ENCODE measurements at regions not wholly inside any gene's neighbourhood (a gene's known extent, or its start where the extent isn't known, plus 50 kb on each side); places are given as distances from the start of the nearest gene placed in this dataset.

DNA sequence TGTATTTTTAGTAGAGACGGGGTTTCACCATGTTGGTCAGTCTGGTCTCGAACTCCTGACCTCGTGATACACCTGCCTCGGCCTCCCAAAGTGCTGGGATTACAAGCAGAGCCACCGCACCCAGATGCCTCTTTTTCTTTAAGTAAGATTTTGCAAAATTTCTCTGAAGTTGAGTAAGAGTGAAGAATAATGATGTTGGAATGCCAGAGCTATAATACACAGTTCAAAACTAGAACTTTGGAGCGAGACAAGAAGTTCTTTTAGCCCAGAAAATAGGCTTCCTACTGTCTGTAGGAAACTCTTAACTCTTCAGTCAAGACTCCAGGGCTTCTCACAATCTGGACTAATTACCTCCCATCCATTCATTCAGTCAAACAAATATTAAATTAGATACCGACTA is 51.4 kb downstream of the MARCHF4 start:
- DNase-seq, result no peak

DNA sequence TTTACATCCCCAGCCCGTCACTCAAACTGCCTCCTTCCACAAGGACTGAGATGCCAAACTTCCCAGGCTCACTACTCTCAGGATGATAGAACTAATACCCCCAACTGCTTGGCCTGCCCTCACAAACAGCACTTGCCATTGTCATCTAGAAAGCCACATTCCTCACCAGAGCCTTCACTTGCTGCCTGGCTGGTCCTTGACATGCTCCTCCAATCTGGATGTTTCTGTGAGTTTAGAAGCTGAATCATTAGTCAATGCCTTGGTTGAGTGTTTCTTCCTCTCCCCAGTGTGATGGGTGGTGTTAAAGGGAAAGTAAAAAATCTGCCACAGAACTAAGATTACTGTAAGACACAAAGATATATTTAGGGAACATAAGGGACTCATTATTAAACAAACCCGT is 52.5 kb downstream of the MARCHF4 start:
- no peak for DNase-seq

DNA sequence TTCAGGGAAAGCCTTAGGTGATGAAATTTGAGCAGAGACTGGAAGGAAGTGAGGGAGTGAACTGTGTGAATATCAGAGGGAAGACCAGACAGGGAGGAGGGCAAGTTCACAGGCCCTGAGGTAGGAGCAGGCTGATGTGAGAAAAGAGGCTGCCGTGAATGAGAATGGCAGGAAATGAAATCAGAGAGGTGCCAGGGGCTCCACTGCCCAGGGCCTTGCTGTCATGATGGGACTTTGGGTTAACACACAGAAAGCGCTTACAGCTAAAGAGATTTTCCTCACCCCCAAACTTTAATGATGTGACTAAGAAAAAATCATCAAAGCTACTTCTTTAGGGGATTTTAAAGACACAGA is 53.8 kb downstream of the MARCHF4 start:
- no peak for DNase-seq

DNA sequence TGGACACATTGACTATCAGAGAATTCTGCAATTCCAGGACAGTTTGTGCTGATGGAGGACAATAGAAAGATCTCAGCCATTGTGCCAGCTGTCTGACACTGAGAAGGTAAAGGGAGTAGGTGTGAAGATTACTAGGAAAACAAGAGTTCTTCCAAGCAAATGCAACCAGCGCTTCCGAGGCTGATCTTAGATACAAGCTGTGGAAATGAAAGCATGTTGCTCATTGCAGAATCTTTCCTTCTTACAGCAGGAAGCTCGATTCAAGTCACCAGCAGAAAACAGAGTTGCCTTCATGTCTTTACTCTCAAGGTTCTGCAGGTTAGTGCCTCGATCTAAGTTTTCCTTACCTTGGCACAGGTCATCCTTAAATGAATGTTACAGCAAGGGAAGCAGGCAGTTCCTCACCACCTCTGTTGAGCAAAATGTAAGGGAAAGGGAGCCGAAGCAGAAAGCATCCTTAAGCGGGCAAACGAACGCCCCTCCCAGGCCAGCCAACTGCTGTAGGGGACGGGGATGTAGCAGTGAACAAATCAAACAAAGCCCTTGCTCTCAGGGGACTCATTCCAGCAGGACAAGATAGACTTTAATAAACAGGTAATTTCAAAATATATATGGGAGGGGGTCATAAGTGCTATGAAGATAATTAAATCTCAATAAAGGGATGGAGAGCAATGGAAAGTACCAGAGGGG is 54.3 kb downstream of the MARCHF4 start:
- DNase-seq, result no peak

DNA sequence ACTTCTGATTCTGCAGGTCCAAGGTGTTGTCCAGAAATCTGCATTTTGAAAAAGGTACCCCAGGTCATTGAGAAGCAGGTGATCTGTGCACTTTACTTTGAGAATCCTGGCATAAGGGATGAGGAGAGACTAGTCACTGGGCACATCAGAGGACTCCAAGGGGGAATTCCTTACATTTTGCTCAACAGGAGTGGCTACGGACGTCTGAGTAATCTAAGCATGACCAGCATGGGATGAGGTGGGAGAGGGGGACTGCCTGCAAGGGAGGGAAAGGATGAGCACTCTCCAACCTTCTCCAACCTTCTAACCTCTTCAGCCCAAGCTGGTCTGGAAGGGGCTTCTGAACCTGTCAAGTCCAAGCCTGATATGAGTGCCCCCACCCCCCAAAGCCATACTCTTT is 55.5 kb downstream of the MARCHF4 start:
- DNase-seq, result no peak

DNA sequence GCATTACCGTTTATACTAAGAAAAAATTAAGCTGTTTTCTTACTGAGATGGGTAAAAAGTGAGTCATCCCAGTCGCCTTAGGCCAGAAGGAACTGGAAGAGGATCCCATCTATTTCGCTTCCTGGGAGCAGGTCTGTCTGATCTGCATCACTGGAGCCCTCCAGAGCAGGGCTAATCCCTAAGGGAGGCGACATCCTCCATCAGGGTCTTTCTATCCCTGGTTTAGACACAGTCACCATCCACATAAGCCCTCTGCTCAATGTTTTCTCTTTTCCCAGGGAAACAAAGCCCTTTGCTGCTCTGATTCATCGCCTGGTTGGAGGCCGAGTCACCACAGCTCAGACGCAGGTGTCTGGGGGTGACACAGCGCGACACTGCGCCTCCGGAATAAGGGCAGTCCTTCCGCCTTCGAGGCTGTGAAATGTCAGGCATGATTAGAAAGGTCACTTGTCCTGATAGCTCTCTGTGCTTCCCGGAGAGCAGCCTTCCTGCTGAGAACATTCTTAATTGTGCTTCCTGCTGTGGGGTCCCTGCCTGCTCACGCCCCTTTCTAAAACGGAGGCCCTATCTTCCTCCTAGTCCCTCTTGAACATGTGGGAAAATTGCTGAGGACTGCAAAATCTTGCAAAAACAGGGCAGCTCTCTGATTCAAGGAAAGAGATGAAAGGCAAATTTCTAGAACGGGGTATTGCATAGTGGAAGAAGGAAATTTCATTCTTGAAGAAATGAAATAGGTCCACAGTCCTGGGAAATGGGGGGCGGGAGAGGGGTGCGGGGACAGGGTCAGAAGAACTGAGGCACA is 56.3 kb downstream of the MARCHF4 start:
- no peak for DNase-seq

DNA sequence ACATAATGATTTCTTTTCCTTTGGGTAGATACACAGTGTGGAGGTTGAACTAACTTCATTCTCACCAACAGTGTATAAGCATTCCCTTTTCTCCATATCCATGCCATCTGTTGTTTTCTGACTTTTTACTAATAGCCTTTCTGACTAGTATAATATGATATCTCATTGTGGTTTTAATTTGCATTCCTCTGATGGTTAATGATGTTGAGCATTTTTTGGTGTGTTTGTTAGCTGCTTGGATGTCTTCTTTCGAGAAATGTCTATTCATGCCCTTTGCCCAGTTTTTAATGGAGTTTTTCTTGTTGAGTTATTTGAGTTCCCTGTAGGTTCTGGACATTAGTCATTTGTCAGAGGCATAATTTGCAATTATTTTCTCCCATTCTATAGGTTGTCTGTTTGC is 59.8 kb downstream of the MARCHF4 start:
- no peak for DNase-seq

DNA sequence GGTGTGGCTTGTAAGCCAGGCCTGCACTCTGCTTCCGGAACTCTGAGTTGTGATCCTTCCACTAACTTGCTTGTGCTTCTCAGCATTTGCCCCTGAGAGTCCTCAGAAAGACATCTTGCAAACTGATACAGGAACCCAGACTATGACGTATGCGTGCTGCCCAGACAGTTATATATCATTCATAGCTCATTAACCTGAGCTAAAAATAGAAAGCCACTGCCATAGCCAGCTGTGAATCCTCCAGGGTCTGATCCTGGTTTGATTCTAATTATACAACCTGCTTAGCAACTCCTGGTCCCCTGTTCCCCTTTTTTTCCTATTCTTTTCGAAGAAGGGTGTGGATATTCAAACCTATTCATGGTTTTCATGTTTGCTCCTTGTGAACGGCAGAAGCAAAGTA is 63.7 kb downstream of the MARCHF4 start:
- no peak for DNase-seq

DNA sequence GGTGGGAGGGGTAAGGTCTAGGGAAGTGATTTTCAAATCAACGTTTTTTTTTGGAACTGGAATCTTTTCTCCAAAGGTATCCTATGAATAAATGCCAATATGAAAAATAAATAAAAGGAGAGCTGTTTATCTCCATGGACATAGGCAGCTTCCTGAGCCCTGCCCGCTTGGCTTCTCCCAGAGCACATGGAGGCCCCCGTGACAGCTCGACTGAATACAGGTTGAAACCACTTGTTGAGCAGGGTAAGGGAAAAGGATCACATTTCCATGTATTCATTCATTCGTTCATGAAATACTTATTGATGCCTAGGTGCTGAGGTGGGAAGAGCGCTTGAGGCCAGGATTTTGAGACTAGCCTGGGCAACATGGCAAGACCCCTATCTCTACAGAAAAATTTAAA is 64.8 kb downstream of the MARCHF4 start:
- DNase-seq, result no peak

DNA sequence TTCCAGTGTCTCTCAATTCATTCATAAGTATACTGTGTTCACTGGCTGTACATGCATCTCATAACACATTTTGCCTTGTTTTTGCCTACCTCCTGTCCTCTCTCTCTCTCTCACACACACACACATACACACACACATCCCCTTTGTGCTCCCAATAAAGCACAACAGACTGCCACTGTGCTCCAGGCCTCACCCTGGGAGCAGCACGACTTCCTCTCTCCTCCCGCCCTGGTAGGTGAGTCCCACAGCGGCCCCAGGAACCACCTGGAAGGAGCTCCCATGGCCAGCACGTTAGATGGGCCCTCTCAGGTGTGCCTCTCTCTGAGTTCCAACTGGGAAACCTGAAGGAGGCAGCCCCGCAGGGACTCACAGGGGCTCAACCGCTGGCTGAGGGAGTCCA is 65.4 kb downstream of the MARCHF4 start:
- no peak for DNase-seq

DNA sequence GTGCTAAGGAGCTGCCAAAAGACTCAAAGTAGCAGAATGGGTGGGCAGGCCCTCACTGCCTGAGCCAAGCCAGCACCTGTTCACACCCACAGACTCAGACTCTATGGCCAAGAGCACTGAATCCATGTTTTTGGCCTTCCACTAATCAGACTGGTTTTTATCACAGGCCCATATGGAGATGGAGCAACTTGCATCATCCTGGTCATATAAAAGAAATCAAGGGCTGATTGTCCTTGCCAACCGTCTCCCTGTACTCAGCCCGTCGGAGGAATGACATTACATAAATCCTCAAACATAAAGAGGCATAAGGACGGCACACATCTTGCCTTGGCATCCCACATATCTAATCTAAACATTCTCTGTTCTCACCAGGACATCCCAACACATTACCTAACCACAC is 66.7 kb downstream of the MARCHF4 start:
- DNase-seq, result no peak

DNA sequence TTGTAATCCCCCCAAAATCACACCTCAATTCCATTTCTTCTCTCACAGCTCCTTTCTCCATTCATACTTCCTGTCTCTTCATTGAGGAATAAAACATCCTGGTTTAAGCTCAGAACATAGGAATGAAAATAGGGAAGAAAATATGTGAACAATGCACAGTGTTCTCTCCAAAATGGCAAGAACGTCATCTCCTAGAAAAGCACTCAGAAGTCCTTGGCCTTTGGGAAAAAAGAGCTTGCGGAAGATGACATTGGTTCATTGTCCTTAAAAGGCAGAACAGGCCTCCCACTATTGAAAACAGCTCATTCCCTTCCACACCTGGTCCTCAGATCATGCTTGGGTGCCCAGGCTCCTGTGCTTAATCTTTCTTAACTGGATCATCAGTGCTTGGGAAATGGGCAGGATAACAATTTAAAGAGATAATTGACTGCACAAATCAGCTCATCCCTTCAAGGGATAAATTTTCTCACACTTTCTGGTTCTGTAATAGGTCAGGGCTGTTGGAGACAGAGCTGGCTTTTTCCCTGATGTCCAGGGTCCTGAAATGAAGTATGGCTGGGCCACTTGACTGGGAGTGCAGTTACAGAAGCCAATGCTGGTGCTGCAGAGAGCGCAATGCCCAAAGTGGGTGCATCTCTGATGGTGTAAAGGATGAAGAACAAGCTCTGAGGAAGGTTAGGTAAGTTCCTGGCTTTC is 69.2 kb downstream of the MARCHF4 start:
- DNase-seq, result no peak

DNA sequence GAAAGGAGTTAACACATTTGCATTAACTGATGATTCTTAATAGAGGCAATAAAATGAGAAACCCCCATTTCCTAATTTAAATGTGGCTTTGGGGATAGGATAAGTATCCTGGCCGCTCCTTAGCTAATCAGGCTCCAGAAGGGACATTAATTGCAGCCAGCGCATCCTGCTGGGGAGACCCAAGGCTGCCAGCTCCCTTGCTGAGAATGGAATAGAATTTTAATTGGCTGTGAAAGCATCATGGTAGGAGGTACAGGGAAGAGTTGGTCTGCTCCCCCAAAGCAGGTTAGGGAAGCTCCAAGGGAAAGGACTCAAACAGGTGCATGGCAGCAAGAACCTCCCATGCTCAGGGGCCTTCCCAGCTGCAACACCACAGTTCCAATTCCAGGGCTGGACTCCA is 71.4 kb downstream of the MARCHF4 start:
- peak in 2 of 14 donors; percentile 18 to 84 for DNase-seq

DNA sequence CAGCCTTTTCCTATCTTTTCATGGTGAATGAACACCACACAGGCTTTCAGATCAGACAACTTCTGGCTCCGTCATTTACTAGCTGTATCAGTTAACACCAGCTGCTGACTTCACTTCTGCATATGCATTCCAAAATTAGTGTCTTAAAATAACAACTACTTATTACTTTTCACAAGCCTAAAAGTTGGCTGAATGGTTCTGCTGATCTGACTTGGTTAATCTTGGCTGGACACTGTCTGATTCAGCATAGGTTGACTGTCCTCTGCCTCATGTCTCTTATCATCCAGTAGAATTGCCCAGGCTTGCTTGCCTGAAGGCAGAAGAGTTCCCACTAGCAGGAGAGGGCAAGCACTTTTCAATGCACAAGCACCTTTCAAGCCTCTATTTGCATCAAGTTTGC is 72.7 kb downstream of the MARCHF4 start:
- DNase-seq, result no peak

DNA sequence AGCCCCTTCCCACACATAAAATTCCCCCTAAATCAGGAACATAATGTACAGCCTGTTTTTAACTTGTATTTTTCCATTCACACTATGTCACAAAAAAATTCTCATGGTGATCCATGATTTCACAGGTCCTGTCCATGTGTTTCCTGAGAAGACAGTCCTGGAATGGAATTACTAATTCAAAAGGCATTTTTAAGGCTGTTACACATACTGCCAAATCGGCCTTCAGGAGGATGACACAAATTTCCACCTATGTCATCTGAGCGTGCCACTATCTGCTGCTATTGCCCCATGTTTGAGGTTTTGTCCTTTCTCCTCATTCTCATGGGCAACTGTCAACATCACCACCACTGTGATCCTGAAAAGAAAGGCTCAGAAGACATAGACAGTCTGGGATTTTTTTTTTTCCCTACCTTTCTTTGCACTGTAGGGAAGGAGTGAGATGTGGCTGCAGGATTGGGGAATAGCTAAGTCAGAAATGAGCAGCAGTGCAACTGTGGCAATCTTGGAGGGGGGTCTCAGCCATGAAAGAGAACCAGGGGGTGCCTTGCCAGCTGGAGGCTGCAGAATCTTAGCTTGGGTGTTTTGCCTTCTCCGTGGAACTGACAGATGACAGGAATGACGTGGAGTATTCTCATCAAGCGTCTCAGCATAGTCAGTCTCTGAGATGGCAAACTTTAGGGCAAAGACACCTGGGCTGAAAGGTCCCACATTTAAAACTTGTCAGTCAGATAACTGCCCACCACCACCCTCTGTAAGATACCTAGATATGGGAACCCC is 73.4 kb downstream of the MARCHF4 start:
- no peak for DNase-seq

DNA sequence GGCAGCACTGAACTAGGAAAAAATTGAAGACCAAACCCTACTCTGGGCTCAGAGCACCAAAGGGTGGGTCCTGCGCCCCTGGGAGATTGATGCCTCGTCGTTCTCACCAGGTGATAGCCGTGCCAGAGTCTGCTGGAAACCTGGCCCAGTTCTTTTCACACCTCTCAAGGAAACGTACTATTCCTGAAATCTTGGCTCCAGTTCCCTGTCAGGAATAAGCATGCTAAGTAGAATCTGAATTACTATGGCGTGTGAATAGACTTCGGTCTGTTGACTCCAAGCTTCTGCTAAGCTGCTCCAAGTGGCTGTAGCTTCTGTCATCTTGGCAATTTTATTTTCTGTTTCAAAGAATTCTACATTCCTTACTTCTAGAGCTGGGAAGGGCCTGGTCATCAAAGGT is 75.4 kb downstream of the MARCHF4 start:
- no peak for DNase-seq

DNA sequence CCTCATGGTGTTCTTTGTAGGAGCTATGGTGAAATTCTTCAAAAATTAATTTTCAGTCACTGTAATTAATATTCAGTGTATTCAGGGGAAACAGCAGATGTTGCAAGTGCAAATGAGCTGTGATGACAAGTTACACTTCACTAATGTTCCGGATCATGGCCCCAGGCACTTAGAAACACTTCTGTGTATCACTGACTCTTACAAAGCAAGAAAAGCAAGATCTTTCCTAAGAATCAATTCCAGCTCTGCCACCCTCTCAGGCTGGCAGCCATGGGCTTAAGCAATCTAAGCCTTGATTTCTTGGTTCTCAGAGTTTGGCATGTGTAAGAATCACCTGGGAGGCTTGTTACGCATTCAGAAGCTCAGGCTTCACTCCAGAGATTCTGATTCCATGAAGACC is 78.0 kb downstream of the MARCHF4 start:
- no peak for DNase-seq

DNA sequence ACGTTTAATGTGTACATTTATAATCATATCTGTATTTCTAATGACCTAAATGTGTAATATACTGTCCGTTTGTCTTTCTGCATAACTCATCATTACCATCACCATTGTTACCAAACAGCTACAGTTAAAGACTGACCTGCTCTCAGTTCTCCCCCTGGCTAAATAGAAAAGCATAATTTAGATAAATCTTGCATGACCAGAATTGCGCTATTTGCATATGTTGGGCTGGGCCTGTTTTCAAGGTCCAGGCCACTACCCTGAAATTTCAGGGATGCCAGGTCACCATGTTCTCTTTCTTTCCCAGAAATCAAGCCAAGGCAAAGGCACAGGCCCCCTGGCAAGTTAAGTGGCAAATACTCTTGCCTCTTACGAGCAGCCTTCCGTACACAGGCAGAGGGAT is 78.4 kb downstream of the MARCHF4 start:
- no peak for DNase-seq

DNA sequence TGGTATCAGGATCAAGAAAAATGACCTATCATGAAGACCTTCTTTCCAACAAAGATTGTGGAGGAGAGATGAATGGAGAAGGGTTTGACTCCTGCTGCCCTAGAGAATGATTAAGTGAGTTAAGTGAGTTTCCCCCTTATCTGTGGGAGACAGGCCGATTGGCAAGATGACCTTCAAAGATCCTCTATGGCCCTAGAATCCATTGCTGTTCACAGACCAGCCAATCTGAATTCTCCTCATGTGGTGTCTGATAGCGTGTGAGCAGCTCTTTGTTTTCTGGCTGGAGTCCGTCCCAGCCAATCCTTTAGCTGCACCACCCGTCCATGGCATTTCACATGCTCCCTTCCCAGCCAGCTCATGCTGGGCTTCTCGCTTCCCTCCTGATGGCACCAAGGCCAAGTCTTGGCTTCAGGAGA is 79.4 kb downstream of the MARCHF4 start:
- DNase-seq, result peak in 10 of 14 donors; percentile 5 to 90 (median 13)

DNA sequence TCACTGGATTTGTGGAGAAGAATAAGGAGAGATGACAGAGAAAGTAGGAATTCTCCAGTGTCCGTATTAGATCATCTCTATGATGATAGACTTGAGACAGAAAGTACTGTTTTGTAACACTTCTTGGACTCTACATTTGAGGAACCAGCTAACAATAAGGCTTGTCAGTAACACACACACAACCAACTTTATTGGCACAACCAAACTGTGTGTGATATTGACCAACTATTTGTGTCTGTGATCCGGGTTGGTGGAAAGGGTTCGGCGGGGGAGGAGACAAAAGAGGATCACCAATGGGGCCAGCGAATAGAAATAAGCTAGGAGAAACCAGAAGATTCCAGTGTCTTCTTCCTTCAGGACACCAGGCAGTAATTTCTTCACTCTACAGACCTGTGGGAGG is 79.8 kb downstream of the MARCHF4 start:
- no peak for DNase-seq

DNA sequence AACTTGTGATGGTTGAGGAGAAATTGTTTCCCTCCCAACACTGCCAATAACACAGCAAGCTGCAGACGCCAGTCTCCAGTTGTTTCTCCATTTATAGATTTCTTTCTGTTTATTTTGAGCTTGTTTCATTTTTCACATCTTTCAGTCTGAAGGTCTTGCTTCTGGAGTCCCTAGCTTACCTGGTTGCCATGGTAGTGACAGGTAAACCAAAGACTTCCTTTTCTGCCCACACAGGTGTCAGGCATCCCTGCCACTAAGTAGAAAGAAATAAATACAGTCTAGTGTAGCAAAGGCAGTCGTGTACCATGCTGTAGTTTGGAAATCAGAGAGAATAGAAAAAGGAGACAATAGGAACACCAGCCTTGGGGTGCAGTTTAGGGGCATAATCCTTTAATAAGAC is 82.8 kb downstream of the MARCHF4 start:
- no peak for DNase-seq

DNA sequence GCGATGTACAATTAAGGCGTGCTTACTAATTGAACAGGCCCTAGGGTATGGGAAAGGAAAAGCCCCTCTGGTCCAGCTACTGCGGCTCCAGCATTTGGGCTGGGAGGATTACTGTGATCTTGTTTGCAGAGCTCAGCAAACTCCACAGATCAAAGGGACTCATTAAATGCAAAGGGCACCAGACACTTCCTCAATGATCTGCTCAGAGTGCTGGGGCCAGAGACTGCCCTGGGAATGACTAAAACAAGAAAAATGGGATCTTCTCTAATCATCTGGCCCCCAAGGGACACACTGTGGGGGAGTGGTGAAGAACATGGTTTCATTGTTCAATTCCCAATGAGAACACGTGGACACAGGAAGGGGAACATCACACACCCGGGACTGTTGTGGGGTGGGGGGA is 85.0 kb downstream of the MARCHF4 start:
- DNase-seq, result no peak

DNA sequence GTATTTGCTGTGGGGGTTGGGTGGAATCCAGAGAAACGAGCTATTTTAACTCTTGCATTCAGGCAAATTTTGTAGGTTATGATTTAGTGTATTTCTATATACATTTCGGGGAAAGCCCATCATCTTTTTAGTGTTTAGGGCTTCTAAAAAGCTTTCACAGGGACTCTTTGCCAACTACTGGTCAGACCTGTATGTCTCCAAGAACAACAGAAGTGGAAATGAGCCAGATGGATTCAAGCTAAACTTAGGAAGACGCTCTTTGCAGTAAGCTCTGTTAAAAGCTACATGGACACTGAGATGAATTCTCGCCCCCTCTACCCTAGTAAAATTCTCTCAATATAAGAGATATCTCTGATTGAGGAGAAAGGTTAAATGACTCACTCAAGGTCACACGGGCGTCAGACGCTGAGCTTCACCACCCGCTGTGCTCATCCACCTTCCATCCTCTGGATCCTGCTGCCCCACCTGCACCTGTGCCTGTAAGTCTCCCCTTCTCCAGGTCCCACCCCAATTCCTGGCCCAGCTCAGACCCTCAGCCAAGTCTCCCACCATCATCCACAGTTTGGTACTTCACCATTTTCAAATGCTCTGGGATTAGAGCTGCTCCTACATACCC is 85.6 kb downstream of the MARCHF4 start:
- no peak for DNase-seq

All from C1 segment of cervical spinal cord (tissue), 14 donors.